Mesothelial cell of epicardium (in vitro differentiated cells): ENCODE measurements at regions not wholly inside any gene's neighbourhood (a gene's known extent, or its start where the extent isn't known, plus 50 kb on each side); places are given as distances from the start of the nearest gene placed in this dataset.

Experiments used
- DNase-seq, 2 experiments: peaks; one replicate each; pipeline ENCODE4 v3.0.0; 2021; ENCODE audit warnings: low spot score in 2 of 2; ENCODE audit not compliant: unreplicated experiment in 2 of 2
- H3K27ac Mint-ChIP-seq: 2 replicates; pipeline ENCODE4 v1.8.0; 2021; ENCODE audit warnings: mixed read lengths
- H3K27me3 Mint-ChIP-seq: 2 replicates; pipeline ENCODE4 v1.8.0; 2021; ENCODE audit warnings: low read depth, mixed read lengths
- H3K36me3 Mint-ChIP-seq: 2 replicates; pipeline ENCODE4 v1.8.0; 2021; ENCODE audit warnings: mixed read lengths
- H3K4me1 Mint-ChIP-seq: 2 replicates; pipeline ENCODE4 v1.8.0; 2021; ENCODE audit warnings: mixed read lengths
- H3K4me3 Mint-ChIP-seq: 2 replicates; pipeline ENCODE4 v1.8.0; 2021; ENCODE audit warnings: mild to moderate bottlenecking, moderate library complexity, mixed read lengths
- H3K9me3 Mint-ChIP-seq: 2 replicates; pipeline ENCODE4 v1.8.0; 2021; ENCODE audit warnings: mixed read lengths
- CTCF ChIP-seq: fragments of 200-600 bp; sonication (generic); IDR thresholded peaks from one replicate; pipeline ENCODE4 v1.5.0; 2021; ENCODE audit warnings: antibody characterized with exemption; ENCODE audit not compliant: unreplicated experiment

- H3K27ac Mint-ChIP-seq: no peak overlapping the region
- H3K9me3 Mint-ChIP-seq: no peaks in the 10 kb centered on the region
- no peak overlapping the region for H3K4me3 Mint-ChIP-seq
- H3K27me3 Mint-ChIP-seq: no peaks in the 10 kb centered on the region
- peaks cover 25% of the 10 kb centered on the region for H3K4me1 Mint-ChIP-seq
- no peak for DNase-seq
- no peak for TF ChIP-seq CTCF
- no peaks in the 10 kb centered on the region for H3K36me3 Mint-ChIP-seq
These were observed 50.6 kb upstream of the TES start for GRCh38 chr7:116159711-116160110.
